ENCODE measurements at regions not wholly inside any gene's neighbourhood (a gene's known extent, or its start where the extent isn't known, plus 50 kb on each side); places are given as distances from the start of the nearest gene placed in this dataset.

- H3K27ac ChIP-seq (ENCODE audit: low read length): no peak overlapping the region
- H3K4me1 ChIP-seq (ENCODE audit: control insufficient read depth, insufficient read depth, low read length): peaks cover 5% of the 10 kb centered on the region
- WGBS (ENCODE audit: insufficient coverage): 8% methylated on average over 4 of the region's 4 CpGs
- no peak overlapping the region for H3K4me3 ChIP-seq (ENCODE audit: low read length)
- no peaks in the 10 kb centered on the region for H3K27me3 ChIP-seq (ENCODE audit: control insufficient read depth, insufficient read depth, low read length)
- H3K36me3 ChIP-seq (ENCODE audit: control insufficient read depth, insufficient read depth, low read length): no peaks in the 10 kb centered on the region
- no peaks in the 10 kb centered on the region for H3K9me3 ChIP-seq (replicated peaks; ENCODE audit: control insufficient read depth, low read depth, low read length)
- DNase-seq: peak; percentile 66
Measured at GRCh38 chr2:224264259-224264658, 137.6 kb downstream of the FAM124B start.

GRCh38 chr2:224263571-224264043 is 138.3 kb downstream of the FAM124B start:
- Histone ChIP-seq H3K36me3 (ENCODE audit: control insufficient read depth, insufficient read depth, low read length) (no peaks in the 10 kb centered on the region), H3K4me1 (ENCODE audit: control insufficient read depth, insufficient read depth, low read length) (peaks cover 5% of the 10 kb centered on the region), H3K9me3 (replicated peaks; ENCODE audit: control insufficient read depth, low read depth, low read length) (no peaks in the 10 kb centered on the region), H3K27ac (ENCODE audit: low read length) (no peak overlapping the region), H3K4me3 (ENCODE audit: low read length) (no peak overlapping the region), H3K27me3 (ENCODE audit: control insufficient read depth, insufficient read depth, low read length) (no peaks in the 10 kb centered on the region)
- DNase-seq: peak; percentile 54
- WGBS (ENCODE audit: insufficient coverage): no CpG with 5 or more reads among the region's 1 CpG

GRCh38 chr2:224261326-224261725 is 140.6 kb downstream of the FAM124B start:
- peak; percentile 75 for DNase-seq
- WGBS (ENCODE audit: insufficient coverage): no CpG with 5 or more reads among the region's 1 CpG

GRCh38 chr2:224260372-224261020 is 141.4 kb downstream of the FAM124B start:
- Histone ChIP-seq H3K27ac (ENCODE audit: low read length) (peak overlapping the region; percentile 89), H3K4me3 (ENCODE audit: low read length) (no peak overlapping the region), H3K4me1 (ENCODE audit: control insufficient read depth, insufficient read depth, low read length) (peaks cover 5% of the 10 kb centered on the region), H3K9me3 (replicated peaks; ENCODE audit: control insufficient read depth, low read depth, low read length) (no peaks in the 10 kb centered on the region), H3K36me3 (ENCODE audit: control insufficient read depth, insufficient read depth, low read length) (no peaks in the 10 kb centered on the region), H3K27me3 (ENCODE audit: control insufficient read depth, insufficient read depth, low read length) (no peaks in the 10 kb centered on the region)
- peak; percentile 97 for DNase-seq
- 4% methylated on average over 4 of the region's 7 CpGs for WGBS (ENCODE audit: insufficient coverage)

More at GRCh38 chr2:224261326-224261725, 140.6 kb downstream of the FAM124B start:
- peaks cover 5% of the 10 kb centered on the region for H3K4me1 ChIP-seq (ENCODE audit: control insufficient read depth, insufficient read depth, low read length)
- H3K9me3 ChIP-seq (replicated peaks; ENCODE audit: control insufficient read depth, low read depth, low read length): no peaks in the 10 kb centered on the region
- H3K27ac ChIP-seq (ENCODE audit: low read length): peak overlapping the region; percentile 89
- H3K27me3 ChIP-seq (ENCODE audit: control insufficient read depth, insufficient read depth, low read length): no peaks in the 10 kb centered on the region
- no peaks in the 10 kb centered on the region for H3K36me3 ChIP-seq (ENCODE audit: control insufficient read depth, insufficient read depth, low read length)
- no peak overlapping the region for H3K4me3 ChIP-seq (ENCODE audit: low read length)

- DNase-seq: no peak
- WGBS (ENCODE audit: insufficient coverage): 67% methylated on average over 1 of the region's 6 CpGs
- H3K9me3 ChIP-seq (replicated peaks; ENCODE audit: control insufficient read depth, low read depth, low read length): no peaks in the 10 kb centered on the region
- H3K4me3 ChIP-seq (ENCODE audit: low read length): no peak overlapping the region
- H3K36me3 ChIP-seq (ENCODE audit: control insufficient read depth, insufficient read depth, low read length): no peaks in the 10 kb centered on the region
- H3K27ac ChIP-seq (ENCODE audit: low read length): peak overlapping the region; percentile 89
- no peaks in the 10 kb centered on the region for H3K27me3 ChIP-seq (ENCODE audit: control insufficient read depth, insufficient read depth, low read length)
- H3K4me1 ChIP-seq (ENCODE audit: control insufficient read depth, insufficient read depth, low read length): peaks cover 5% of the 10 kb centered on the region
Measured at GRCh38 chr2:224259831-224260230, 142.1 kb downstream of the FAM124B start.

- Histone ChIP-seq H3K27ac (ENCODE audit: low read length) (no peak overlapping the region), H3K4me1 (ENCODE audit: control insufficient read depth, insufficient read depth, low read length) (peaks cover 5% of the 10 kb centered on the region), H3K36me3 (ENCODE audit: control insufficient read depth, insufficient read depth, low read length) (no peaks in the 10 kb centered on the region), H3K4me3 (ENCODE audit: low read length) (no peak overlapping the region), H3K27me3 (ENCODE audit: control insufficient read depth, insufficient read depth, low read length) (no peaks in the 10 kb centered on the region), H3K9me3 (replicated peaks; ENCODE audit: control insufficient read depth, low read depth, low read length) (no peaks in the 10 kb centered on the region)
- WGBS (ENCODE audit: insufficient coverage): no CpG with 5 or more reads among the region's 2 CpGs
- no peak for DNase-seq
Measured at GRCh38 chr2:224258059-224258458, 143.8 kb downstream of the FAM124B start.

GRCh38 chr2:224257156-224257555 is 144.8 kb downstream of the FAM124B start:
- Histone ChIP-seq H3K36me3 (ENCODE audit: control insufficient read depth, insufficient read depth, low read length) (no peaks in the 10 kb centered on the region), H3K4me1 (ENCODE audit: control insufficient read depth, insufficient read depth, low read length) (peaks cover 5% of the 10 kb centered on the region), H3K27ac (ENCODE audit: low read length) (no peak overlapping the region), H3K27me3 (ENCODE audit: control insufficient read depth, insufficient read depth, low read length) (no peaks in the 10 kb centered on the region), H3K4me3 (ENCODE audit: low read length) (no peak overlapping the region), H3K9me3 (replicated peaks; ENCODE audit: control insufficient read depth, low read depth, low read length) (no peaks in the 10 kb centered on the region)
- DNase-seq: no peak
- 100% methylated on average over 1 of the region's 2 CpGs for WGBS (ENCODE audit: insufficient coverage)

- no peak for DNase-seq
- no peak overlapping the region for H3K4me3 ChIP-seq (ENCODE audit: low read length)
- no peaks in the 10 kb centered on the region for H3K36me3 ChIP-seq (ENCODE audit: control insufficient read depth, insufficient read depth, low read length)
- no peaks in the 10 kb centered on the region for H3K9me3 ChIP-seq (replicated peaks; ENCODE audit: control insufficient read depth, low read depth, low read length)
- 86% methylated on average over 1 of the region's 1 CpG for WGBS (ENCODE audit: insufficient coverage)
- H3K27me3 ChIP-seq (ENCODE audit: control insufficient read depth, insufficient read depth, low read length): no peaks in the 10 kb centered on the region
- no peaks in the 10 kb centered on the region for H3K4me1 ChIP-seq (ENCODE audit: control insufficient read depth, insufficient read depth, low read length)
- H3K27ac ChIP-seq (ENCODE audit: low read length): no peak overlapping the region
Measured at GRCh38 chr2:224253464-224253863, 148.4 kb downstream of the FAM124B start.

- H3K27ac ChIP-seq (ENCODE audit: low read length): no peak overlapping the region
- no peak overlapping the region for H3K4me3 ChIP-seq (ENCODE audit: low read length)
- H3K27me3 ChIP-seq (ENCODE audit: control insufficient read depth, insufficient read depth, low read length): no peaks in the 10 kb centered on the region
- no peaks in the 10 kb centered on the region for H3K4me1 ChIP-seq (ENCODE audit: control insufficient read depth, insufficient read depth, low read length)
- H3K36me3 ChIP-seq (ENCODE audit: control insufficient read depth, insufficient read depth, low read length): no peaks in the 10 kb centered on the region
- DNase-seq: peak; percentile 73
- no peaks in the 10 kb centered on the region for H3K9me3 ChIP-seq (replicated peaks; ENCODE audit: control insufficient read depth, low read depth, low read length)
Measured at GRCh38 chr2:224252631-224253030, 149.3 kb downstream of the FAM124B start.

- no peak overlapping the region for H3K4me3 ChIP-seq (ENCODE audit: low read length)
- no peaks in the 10 kb centered on the region for H3K9me3 ChIP-seq (replicated peaks; ENCODE audit: control insufficient read depth, low read depth, low read length)
- H3K4me1 ChIP-seq (ENCODE audit: control insufficient read depth, insufficient read depth, low read length): no peaks in the 10 kb centered on the region
- no peaks in the 10 kb centered on the region for H3K36me3 ChIP-seq (ENCODE audit: control insufficient read depth, insufficient read depth, low read length)
- no peak for DNase-seq
- H3K27me3 ChIP-seq (ENCODE audit: control insufficient read depth, insufficient read depth, low read length): no peaks in the 10 kb centered on the region
- WGBS (ENCODE audit: insufficient coverage): no CpG with 5 or more reads among the region's 1 CpG
- no peak overlapping the region for H3K27ac ChIP-seq (ENCODE audit: low read length)
Measured at GRCh38 chr2:224248944-224249371, 152.9 kb downstream of the FAM124B start.

GRCh38 chr2:224242561-224242960 is 159.3 kb downstream of the FAM124B start:
- Histone ChIP-seq H3K4me3 (ENCODE audit: low read length) (no peak overlapping the region), H3K9me3 (replicated peaks; ENCODE audit: control insufficient read depth, low read depth, low read length) (no peaks in the 10 kb centered on the region), H3K27me3 (ENCODE audit: control insufficient read depth, insufficient read depth, low read length) (no peaks in the 10 kb centered on the region), H3K27ac (ENCODE audit: low read length) (no peak overlapping the region), H3K36me3 (ENCODE audit: control insufficient read depth, insufficient read depth, low read length) (no peaks in the 10 kb centered on the region), H3K4me1 (ENCODE audit: control insufficient read depth, insufficient read depth, low read length) (no peaks in the 10 kb centered on the region)
- DNase-seq: no peak
- 67% methylated on average over 1 of the region's 1 CpG for WGBS (ENCODE audit: insufficient coverage)
